GM18520 (cell line): ENCODE measurements at regions not wholly inside any gene's neighbourhood (a gene's known extent, or its start where the extent isn't known, plus 50 kb on each side); places are given as distances from the start of the nearest gene placed in this dataset.

ENCODE experiments used
- ATAC-seq: cut with Tn5 transposase; IDR thresholded peaks from one replicate; pipeline ENCODE4 v1.9.1; 2021; ENCODE audit not compliant: unreplicated experiment

GRCh38 chr1:60229821-60230220, 156.3 kb upstream of the C1orf87 start:
- no peak for ATAC-seq

- ATAC-seq = no peak
Observed at GRCh38 chr1:60228041-60228491, 154.5 kb upstream of the C1orf87 start.

- no peak for ATAC-seq
Observed at GRCh38 chr1:60227601-60228000, 154.0 kb upstream of the C1orf87 start.

- no peak for ATAC-seq
Observed at GRCh38 chr1:60225486-60225885, 151.9 kb upstream of the C1orf87 start.

- ATAC-seq = no peak
Observed at GRCh38 chr1:60224523-60224922, 151.0 kb upstream of the C1orf87 start.

GRCh38 chr1:60223158-60223557, 149.6 kb upstream of the C1orf87 start:
- ATAC-seq = no peak

GRCh38 chr1:60222360-60223115, 149.0 kb upstream of the C1orf87 start:
- no peak for ATAC-seq

GRCh38 chr1:60213253-60213652, 139.7 kb upstream of the C1orf87 start:
- no peak for ATAC-seq

- ATAC-seq = no peak
Observed at GRCh38 chr1:60196026-60196425, 122.5 kb upstream of the C1orf87 start.

- no peak for ATAC-seq
Observed at GRCh38 chr1:60185684-60186083, 112.1 kb upstream of the C1orf87 start.

- no peak for ATAC-seq
Observed at GRCh38 chr1:60184521-60184920, 111.0 kb upstream of the C1orf87 start.

GRCh38 chr1:60173729-60174505, 100.3 kb upstream of the C1orf87 start:
- no peak for ATAC-seq

GRCh38 chr1:60173006-60173405, 99.4 kb upstream of the C1orf87 start:
- no peak for ATAC-seq

GRCh38 chr1:60171801-60172200, 98.2 kb upstream of the C1orf87 start:
- ATAC-seq = no peak

GRCh38 chr1:60170709-60171108, 97.1 kb upstream of the C1orf87 start:
- no peak for ATAC-seq

GRCh38 chr1:60169206-60169605, 95.6 kb upstream of the C1orf87 start:
- no peak for ATAC-seq

- ATAC-seq = no peak
Observed at GRCh38 chr1:60162936-60163335, 89.4 kb upstream of the C1orf87 start.

GRCh38 chr1:60160141-60160540, 86.6 kb upstream of the C1orf87 start:
- ATAC-seq = no peak

GRCh38 chr1:60156371-60156770, 82.8 kb upstream of the C1orf87 start:
- ATAC-seq = no peak

GRCh38 chr1:60153961-60154360, 80.4 kb upstream of the C1orf87 start:
- no peak for ATAC-seq

GRCh38 chr1:60152891-60153290, 79.3 kb upstream of the C1orf87 start:
- no peak for ATAC-seq

- ATAC-seq = no peak
Observed at GRCh38 chr1:60151311-60151710, 77.7 kb upstream of the C1orf87 start.
